Gastroesophageal sphincter (tissue), 3 donors: ENCODE measurements at regions not wholly inside any gene's neighbourhood (a gene's known extent, or its start where the extent isn't known, plus 50 kb on each side); places are given as distances from the start of the nearest gene placed in this dataset.

Experiments used
- CTCF ChIP-seq, 4 experiments: fragments of 200-600 bp in 2 of 4; fragments of 450-650 bp in 2 of 4; sonication (generic) in 1 of 4; IDR thresholded peaks; one replicate each; pipeline ENCODE4 v1.5.1; 2017 to 2019; ENCODE audit warnings: antibody characterized with exemption in 4 of 4, mild to moderate bottlenecking in 2 of 4, moderate library complexity in 2 of 4
- EP300 ChIP-seq: sonication (generic); formaldehyde crosslinking; IDR thresholded peaks from one replicate; pipeline ENCODE4 v1.6.1; 2017; ENCODE audit warnings: antibody characterized with exemption, mild to moderate bottlenecking

- no peak for TF ChIP-seq EP300
- TF ChIP-seq CTCF (IDR thresholded peaks at IDR 0.05) = no peak
Observed at GRCh38 chr2:5102823-5103222, 589.4 kb upstream of the SOX11 start.
